ENCODE measurements at regions not wholly inside any gene's neighbourhood (a gene's known extent, or its start where the extent isn't known, plus 50 kb on each side); places are given as distances from the start of the nearest gene placed in this dataset.

- Mint-ChIP-seq H3K36me3 (ENCODE audit: insufficient read depth, unreplicated experiment) (no peaks in the 10 kb centered on the region), H3K27ac (ENCODE audit: unreplicated experiment) (no peak overlapping the region), H3K27me3 (ENCODE audit: unreplicated experiment) (no peaks in the 10 kb centered on the region), H3K9me3 (ENCODE audit: low read depth, unreplicated experiment) (no peaks in the 10 kb centered on the region), H3K4me3 (ENCODE audit: low read depth, unreplicated experiment) (no peak overlapping the region), H3K4me1 (ENCODE audit: low read depth, unreplicated experiment) (no peaks in the 10 kb centered on the region)
- no TSS peak for BruUV-seq (replicated peaks)
- TF ChIP-seq, protein P1, sequence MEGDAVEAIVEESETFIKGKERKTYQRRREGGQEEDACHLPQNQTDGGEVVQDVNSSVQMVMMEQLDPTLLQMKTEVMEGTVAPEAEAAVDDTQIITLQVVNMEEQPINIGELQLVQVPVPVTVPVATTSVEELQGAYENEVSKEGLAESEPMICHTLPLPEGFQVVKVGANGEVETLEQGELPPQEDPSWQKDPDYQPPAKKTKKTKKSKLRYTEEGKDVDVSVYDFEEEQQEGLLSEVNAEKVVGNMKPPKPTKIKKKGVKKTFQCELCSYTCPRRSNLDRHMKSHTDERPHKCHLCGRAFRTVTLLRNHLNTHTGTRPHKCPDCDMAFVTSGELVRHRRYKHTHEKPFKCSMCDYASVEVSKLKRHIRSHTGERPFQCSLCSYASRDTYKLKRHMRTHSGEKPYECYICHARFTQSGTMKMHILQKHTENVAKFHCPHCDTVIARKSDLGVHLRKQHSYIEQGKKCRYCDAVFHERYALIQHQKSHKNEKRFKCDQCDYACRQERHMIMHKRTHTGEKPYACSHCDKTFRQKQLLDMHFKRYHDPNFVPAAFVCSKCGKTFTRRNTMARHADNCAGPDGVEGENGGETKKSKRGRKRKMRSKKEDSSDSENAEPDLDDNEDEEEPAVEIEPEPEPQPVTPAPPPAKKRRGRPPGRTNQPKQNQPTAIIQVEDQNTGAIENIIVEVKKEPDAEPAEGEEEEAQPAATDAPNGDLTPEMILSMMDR (IDR thresholded peaks at IDR 0.05; ENCODE audit: unreplicated experiment): no peak
- DNase-seq: no peak
- intact Hi-C loops (cut with micrococcal nuclease; ENCODE audit: unreplicated experiment): no loop called here
- CTCF ChIA-PET: no interaction called here
These were observed 148.3 kb upstream of the DTNBP1 start for GRCh38 chr6:15811107-15811506.

DNA sequence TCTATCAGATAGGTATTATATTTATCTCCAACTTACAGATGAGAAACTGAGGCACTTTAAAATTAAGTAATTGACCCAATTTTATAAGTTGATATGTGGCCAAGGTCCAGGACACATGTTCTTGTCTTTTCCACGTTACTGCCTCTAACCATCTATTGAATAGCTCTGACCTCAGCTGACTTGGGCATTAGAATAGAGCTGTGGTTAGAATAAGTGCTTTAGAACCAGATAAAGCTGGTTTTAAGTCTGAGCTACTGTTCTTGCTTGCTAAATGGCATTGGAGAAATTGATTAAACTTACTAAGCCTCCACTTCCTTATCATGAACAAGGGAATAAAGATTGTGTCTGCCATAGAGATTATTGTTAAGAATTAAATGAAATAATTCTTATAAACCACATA is 147.8 kb upstream of the DTNBP1 start:
- intact Hi-C loops (cut with micrococcal nuclease; ENCODE audit: unreplicated experiment): no loop called here
- Mint-ChIP-seq H3K4me3 (ENCODE audit: low read depth, unreplicated experiment) (no peak overlapping the region), H3K27me3 (ENCODE audit: unreplicated experiment) (no peaks in the 10 kb centered on the region), H3K4me1 (ENCODE audit: low read depth, unreplicated experiment) (no peaks in the 10 kb centered on the region), H3K36me3 (ENCODE audit: insufficient read depth, unreplicated experiment) (no peaks in the 10 kb centered on the region), H3K27ac (ENCODE audit: unreplicated experiment) (no peak overlapping the region), H3K9me3 (ENCODE audit: low read depth, unreplicated experiment) (no peaks in the 10 kb centered on the region)
- CTCF ChIA-PET: no interaction called here
- DNase-seq: no peak
- no TSS peak for BruUV-seq (replicated peaks)
- TF ChIP-seq, protein P1 (IDR thresholded peaks at IDR 0.05; ENCODE audit: unreplicated experiment): no peak

DNA sequence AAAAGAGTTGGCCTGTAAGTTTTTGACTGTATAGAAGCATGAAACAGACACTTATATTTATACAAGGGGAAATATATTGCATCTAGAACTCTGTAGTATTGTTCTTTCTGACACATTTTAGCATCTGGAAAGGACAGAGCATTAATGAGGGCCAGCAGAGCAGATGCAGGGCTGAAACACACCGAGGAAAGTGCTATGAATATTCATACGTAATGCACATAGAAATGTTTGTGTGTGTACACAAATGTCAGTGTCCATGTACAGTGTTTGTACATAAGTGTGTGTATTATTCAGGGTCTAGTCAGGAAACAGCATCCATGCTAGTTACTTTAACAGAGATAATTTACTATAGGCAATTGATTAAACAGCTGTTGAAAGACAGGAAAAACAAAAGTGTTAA is 146.5 kb upstream of the DTNBP1 start:
- H3K36me3 Mint-ChIP-seq (ENCODE audit: insufficient read depth, unreplicated experiment): no peaks in the 10 kb centered on the region
- BruUV-seq (replicated peaks): no TSS peak
- H3K4me3 Mint-ChIP-seq (ENCODE audit: low read depth, unreplicated experiment): no peak overlapping the region
- no peaks in the 10 kb centered on the region for H3K9me3 Mint-ChIP-seq (ENCODE audit: low read depth, unreplicated experiment)
- intact Hi-C loops (cut with micrococcal nuclease; ENCODE audit: unreplicated experiment): no loop called here
- DNase-seq: no peak
- no peaks in the 10 kb centered on the region for H3K27me3 Mint-ChIP-seq (ENCODE audit: unreplicated experiment)
- TF ChIP-seq, protein P1 (IDR thresholded peaks at IDR 0.05; ENCODE audit: unreplicated experiment): no peak
- CTCF ChIA-PET: no interaction called here
- no peaks in the 10 kb centered on the region for H3K4me1 Mint-ChIP-seq (ENCODE audit: low read depth, unreplicated experiment)
- no peak overlapping the region for H3K27ac Mint-ChIP-seq (ENCODE audit: unreplicated experiment)

DNA sequence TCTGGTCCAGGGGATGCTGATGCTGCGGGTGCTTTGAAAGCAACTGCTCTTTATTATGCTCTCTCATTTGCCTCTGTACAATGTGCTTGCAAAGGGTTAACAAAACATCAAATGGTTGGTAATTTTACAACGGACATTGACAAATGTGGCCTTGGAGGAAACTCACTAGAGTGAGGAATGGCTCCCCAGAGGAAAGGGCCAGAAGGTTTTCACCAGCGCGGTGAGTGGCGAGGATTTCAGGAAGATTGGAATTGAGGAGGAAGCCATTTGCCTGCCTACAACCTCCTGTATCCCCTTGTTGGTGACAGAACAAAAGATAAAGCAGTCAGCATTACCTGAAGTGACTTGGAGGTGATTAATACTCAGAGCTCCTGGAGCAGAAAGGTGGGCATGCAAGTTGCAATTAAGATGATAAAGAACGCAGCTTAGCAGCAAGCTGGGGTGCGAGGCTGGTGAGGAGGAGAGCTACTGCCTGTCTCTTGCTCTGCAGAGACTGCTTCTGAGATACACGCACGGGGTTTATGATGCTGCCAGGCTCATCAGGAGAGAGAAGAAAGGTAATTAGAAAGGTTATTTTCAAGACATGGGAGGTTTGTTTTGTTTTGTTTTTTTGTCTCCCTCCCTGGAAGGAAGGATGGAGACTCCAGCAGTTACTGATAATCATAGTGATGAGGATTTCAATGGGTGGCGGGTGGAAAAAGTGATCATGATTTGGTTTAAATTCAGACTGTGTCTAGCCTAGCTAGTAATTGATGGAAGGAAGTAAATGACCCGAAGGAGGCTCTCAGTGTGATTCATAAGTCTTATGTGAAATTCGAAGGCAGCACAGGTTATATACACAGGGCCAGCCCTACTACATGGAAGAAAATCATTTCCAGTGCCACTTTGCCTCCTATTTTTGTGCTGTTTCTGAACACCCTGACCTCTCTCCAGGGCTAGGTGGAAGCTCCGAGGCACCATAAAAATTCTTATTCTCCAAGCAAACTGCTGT is 141.6 kb upstream of the DTNBP1 start:
- TF ChIP-seq, protein P1 (IDR thresholded peaks at IDR 0.05; ENCODE audit: unreplicated experiment): no peak
- no peaks in the 10 kb centered on the region for H3K27me3 Mint-ChIP-seq (ENCODE audit: unreplicated experiment)
- no peak overlapping the region for H3K4me3 Mint-ChIP-seq (ENCODE audit: low read depth, unreplicated experiment)
- BruUV-seq (replicated peaks): no TSS peak
- CTCF ChIA-PET: no interaction called here
- intact Hi-C loops (cut with micrococcal nuclease; ENCODE audit: unreplicated experiment): no loop called here
- H3K27ac Mint-ChIP-seq (ENCODE audit: unreplicated experiment): no peak overlapping the region
- H3K9me3 Mint-ChIP-seq (ENCODE audit: low read depth, unreplicated experiment): no peaks in the 10 kb centered on the region
- no peaks in the 10 kb centered on the region for H3K4me1 Mint-ChIP-seq (ENCODE audit: low read depth, unreplicated experiment)
- no peak for DNase-seq
- no peaks in the 10 kb centered on the region for H3K36me3 Mint-ChIP-seq (ENCODE audit: insufficient read depth, unreplicated experiment)
